T1000 (cell line): ENCODE measurements at regions not wholly inside any gene's neighbourhood (a gene's known extent, or its start where the extent isn't known, plus 50 kb on each side); places are given as distances from the start of the nearest gene placed in this dataset.

Experiments
- DNase-seq: peaks from one replicate; lab custom pipeline; 2025; ENCODE audit warnings: mixed read lengths; lab: John Stamatoyannopoulos, UW

DNA sequence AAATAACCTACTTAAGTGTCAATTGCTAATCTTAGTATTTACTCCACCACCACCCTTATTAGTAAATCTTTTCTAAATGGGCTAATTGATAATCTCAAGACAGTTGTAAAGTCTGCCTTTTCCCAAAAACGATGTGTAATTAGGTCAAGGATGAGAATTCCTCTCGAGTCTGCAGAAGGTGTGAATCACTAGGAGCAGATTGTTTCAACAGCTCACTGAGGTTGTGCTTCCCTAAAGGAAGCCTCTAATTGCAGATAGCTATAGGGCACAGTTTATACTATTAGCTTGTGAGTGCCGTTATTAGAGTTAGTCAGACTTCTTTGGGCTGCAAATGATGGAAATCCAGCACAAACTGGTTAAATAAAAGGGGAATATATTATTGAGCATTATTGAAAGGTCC, 84.9 kb downstream of the C11orf91 start:
- no peak for DNase-seq

DNA sequence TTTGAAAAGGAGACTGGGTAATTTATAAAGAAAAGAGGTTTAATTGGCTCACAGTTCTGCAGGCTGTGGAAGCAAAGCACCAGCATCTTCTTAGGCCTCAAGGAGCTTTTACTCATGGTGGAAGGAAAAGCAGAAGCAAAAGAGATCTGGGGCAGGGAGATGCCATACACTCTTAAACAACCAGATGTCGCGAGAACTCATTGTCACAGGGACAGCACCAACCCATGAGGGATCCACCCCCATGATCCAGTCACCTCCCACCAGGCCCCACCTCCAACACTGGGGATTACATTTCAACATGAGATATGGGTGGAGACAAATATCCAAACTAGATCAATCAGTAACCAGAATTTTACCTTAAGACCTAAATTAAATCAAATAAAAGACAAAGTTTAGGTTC, 87.2 kb downstream of the C11orf91 start:
- DNase-seq, result no peak

DNA sequence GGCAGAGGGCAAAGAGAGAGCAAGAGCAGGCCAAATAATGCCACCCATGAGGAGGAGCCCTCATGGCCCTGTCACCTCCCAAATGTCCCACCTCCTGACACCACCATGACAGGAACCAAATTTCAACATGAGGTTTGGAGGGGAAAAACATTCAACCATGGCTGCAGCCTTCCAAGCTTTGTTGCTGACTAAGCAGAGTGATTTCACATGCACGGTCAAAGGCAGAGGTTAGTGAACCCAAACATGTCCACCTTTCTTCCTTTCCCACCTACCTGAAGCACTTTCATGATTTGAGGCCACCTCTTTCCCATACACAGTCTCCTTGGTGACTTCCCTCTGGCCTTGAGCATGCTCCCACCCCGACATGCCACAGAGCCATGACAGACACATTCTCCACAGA, 89.7 kb downstream of the C11orf91 start:
- DNase-seq, result no peak

DNA sequence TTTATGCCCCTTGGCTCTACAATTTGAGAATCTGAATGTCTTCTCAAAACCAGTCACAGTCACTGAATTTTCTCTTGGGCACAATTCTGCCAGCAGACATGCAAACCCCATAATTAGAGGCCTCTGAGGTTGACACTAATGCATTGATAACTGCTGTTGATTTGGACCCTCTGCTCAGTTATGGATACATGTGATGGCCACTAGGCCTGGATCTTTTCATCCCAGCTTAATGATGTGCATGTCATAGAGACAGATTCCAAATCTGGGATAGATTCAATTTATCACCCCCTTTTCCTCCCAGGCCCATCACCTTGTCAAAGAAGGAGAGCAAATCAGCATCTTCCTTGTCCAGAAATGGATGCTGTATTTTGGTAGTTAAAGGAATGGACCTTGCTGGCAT, 92.2 kb downstream of the C11orf91 start:
- DNase-seq, result no peak

DNA sequence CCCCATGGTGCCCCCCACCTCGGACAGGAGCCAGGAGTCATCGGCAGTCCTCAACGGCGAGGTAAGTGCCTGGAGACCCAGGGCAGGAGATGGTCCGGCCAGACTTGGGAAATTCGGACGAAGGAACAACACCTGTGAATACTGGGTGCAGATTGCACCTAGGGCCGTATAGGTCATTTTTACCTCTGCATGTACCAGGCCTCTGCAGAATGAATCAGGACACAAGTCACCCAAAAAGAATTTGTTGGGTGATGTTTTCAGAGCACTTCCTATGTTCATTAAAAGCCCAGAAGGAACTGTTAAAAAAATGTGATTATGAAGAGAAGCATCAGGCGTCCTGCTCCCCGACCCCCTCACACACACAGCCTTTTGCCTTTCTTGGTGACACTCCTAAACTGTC, 93.9 kb downstream of the C11orf91 start:
- DNase-seq, result no peak

DNA sequence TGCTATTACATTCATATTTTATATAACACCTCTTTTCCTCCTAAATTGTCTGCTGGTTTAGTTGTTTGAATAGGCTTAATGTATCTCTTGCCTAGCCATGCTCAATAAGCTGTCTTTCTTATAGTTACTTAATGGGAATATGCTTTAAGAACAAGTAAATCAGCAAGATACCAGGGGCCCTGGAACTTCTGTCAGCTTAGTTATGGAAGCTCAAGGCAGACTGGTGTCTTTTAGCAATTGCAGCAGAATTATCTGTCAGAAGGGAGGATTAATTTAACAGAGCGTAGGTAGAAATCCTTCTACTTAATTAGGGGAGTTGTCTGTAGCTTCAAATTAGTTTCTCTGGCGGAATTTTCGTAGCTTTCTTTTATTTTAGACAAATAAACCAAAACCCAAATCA, 94.9 kb downstream of the C11orf91 start:
- no peak for DNase-seq

DNA sequence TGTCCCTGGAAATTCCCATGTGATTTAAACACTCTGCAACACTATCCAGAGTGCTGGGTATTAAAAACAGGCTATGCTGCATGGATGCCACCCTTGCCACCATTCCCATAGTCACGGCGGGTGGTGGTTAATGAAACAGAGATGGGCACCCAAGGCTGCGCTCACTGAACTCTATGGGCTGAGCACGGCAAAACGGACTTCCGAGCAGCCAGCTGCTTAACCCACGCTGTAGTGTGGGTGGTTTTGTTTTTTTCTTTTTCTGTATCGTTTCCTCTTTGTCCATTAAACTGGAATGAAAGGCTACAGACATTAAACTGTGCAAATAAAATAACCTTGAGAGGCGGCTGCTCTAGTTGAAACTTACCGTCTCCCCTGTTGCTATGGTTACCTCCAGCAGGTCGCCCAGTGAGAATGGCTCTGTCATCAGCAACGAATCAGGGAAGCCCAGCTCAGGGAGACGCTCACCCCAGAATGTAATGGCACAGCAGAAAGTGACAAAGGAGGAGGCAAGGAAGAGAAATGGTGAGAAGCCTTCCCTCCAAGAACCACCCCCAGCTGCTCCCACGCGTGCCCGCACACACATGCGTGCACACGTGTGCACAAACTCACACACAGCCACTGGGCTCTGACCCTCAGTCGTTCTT, 102.1 kb downstream of the C11orf91 start:
- no peak for DNase-seq

DNA sequence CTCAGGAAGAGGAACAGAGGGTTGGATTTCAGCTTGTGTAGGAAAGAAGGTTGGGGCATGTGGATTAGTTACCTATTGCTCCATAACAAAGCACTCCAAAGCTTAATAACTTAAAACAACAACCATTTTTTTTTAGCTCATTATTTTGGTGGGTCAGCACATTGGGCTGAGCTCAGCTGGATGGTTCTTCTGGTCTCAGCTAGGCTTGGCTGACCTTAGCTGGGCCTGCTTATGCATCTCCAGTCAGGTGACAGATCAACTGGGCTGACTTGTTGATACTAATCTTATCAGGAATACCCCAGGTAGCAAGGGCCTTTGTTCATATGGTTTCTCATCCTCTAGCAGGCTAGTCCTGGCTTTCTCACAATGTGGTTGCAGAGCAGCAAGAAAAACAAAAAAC, 106.4 kb downstream of the C11orf91 start:
- no peak for DNase-seq

DNA sequence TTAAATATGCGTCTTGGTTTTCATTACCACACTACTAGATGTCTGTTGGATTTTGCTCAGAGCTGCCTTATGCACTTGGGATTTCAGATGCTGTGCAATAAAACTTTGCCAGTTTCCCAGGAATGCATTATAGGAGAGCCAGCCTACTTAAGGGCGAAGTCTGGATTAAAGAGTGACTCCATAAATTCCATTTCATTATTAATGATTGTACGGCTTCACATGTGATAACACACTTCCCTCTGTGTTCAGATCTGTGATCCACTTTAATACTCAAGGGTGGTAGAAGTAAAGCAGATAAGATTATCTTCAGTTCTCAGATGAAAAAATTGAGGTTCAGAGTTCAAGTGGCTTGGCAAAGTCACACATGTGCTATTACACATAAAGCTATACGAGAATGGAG, 110.2 kb downstream of the C11orf91 start:
- no peak for DNase-seq

DNA sequence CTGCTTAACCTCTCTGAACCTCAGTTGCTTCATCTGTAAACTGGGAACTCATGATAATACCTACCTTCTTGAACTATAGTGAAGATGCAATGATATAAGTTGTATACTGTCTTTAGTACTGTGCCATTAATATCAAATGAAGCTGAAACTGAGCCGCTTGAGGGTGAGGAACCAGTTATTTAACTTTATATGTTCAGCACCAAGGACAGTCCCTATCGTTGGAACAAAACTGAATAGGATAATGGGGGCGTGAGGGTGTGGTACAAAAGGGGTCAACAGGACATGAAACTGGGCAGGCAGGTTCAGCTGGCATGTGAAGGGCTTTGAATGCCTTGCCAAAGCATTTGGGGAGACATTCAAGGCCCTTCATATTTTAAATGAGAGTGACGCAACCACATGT, 112.6 kb downstream of the C11orf91 start:
- DNase-seq, result no peak

DNA sequence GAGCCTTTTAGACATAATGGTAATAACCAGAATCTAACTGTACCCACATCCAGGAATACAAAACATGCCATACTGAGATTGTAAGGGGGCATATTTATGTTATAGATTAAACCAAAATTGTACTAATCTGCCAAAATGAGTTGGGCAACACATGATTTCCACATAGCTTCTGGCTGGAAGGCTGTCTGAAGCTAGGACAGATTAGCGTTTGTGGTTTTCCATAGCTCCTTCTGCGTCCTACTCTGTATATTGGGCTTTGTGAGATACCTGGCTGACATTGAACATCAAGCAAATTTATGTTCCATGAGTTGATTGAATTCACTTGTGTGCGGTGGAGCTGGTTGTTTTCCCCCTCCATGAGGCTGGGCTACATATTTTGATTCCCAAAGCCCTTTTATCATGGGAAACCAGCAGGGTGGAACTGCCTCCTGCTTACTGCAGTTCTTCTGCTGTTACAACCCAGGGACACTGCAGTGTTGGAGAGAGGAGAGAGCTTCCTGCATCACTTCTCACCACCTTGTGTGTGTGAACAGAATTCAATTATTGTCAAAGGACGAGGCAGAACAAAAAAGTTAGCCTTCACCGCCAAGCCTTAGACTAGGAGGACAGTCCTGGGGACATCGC, 114.9 kb downstream of the C11orf91 start:
- DNase-seq, result no peak

DNA sequence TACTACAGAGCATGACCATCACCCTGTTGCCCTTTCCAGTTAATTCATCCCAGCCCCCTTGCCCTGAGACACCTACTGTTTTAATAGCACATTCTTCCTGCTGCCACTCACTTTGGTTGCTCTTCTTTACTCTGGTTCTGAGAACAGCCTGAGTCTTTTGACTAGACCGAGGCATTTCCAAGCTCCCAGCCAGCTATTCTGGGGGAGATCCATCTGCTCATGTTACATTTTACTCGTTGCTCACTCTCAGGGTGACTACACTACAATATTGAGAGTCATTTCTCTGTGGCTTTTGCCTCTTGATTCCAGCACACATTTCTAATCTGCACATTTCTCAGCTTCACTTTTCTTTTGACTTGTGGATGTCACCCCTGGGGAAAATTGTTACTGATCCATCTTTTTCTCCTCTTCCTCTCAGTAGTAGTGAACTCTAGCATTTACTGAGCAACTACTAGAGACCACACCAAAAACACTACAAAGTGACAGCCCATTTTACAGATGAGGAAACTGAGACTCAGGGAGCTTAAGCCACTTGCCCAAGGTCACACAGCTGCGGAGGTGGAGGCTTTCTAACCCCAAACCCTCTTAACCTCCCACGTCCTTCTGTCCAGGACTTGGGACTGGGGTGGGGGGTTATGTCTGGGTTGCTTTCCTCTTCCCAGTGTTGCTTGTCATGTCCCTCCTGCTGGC, 117.8 kb downstream of the C11orf91 start:
- DNase-seq, result no peak

DNA sequence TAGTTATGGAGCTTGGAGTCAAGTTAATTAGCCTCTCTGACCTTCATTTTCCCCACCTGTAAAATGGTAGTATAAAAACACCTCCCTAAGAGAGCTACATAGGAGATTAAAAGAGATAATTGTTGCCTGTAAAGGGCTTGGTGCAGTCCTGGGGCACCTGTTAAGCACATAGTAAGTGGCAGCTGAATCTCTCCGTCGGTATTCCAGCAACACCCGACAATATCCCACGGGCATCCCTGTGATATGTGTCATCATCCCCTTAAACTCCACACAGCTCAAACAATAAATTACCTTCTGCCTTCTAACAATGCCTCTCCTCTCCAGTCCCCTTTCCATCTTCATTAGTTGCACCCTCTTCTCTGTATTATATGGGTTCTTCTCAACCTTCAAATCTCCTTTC, 121.5 kb downstream of the C11orf91 start:
- DNase-seq, result no peak

DNA sequence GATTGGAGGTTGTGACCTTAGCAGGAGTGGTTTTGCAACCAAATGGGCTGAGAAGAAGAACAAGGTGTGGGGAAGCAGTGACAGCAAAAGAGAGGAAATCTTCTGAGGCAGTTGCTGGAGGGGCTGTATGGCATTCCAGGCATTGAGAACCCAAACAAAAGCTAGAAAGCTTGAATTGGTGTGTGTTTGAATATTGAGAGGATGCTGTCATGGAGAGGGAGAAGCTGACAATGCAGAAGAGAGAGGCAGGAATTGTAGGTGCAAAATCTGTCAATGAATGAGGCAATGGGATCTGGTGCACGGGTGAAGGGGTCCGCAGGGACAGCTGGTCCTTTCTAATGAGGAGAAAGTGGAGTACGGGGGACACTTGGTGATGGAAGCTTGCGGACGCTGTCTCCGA, 123.4 kb downstream of the C11orf91 start:
- no peak for DNase-seq

DNA sequence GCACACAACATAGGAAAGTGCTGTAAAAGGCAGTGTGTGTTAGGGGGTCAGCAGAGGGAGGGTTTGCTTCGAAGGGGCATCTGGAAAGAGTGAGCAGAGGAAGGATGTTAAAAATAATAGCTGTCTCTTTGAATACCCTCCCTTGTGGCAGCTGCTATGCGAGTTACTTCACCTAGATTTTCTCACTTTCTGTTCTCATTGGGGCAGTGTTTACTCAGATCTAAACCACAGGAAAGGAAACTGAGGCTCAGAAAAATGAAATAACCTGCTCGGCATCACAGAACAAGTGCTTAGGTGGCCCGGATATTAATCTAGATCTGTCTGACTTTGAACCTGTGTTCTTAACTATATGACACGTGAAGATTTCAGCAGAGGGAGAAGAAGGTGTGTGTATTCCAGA, 125.3 kb downstream of the C11orf91 start:
- DNase-seq, result no peak

DNA sequence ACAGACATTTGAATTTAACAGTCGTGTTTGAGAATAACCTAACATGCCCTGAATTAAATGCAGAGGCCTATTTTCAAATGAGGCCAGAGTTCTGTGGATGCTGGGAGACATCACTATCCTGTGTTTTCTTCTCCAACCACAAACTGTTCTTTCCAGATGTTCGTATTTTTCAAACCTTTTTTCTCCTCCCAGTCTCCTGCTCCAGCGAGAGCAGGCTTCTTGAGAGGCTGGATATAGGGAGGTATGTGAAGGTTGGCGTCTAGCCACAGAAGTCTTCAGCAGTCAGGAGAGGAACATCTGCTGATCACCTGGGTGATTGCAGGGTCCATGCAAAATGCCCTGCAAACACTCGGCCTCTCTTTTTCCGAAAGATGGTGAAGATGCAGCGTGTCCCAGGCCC, 126.3 kb downstream of the C11orf91 start:
- DNase-seq, result no peak

DNA sequence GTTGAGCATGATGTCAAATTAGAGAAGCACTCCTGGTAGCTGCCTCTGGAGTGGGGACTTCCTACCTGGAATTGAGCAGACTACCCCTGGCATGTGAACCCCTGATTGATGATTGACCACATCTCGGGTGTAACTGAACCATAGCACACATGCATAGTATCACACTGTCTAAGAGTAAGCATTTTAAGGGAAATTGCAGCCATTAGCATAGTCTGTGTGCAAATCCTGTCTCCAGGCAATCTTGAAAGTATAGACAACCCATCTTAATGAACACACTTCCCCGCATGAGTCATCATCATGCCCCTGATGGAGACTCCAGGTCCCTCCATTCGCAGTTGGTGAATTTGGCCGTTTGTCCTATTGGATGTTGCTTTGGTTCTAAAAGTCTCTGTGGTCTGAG, 131.3 kb downstream of the C11orf91 start:
- no peak for DNase-seq

DNA sequence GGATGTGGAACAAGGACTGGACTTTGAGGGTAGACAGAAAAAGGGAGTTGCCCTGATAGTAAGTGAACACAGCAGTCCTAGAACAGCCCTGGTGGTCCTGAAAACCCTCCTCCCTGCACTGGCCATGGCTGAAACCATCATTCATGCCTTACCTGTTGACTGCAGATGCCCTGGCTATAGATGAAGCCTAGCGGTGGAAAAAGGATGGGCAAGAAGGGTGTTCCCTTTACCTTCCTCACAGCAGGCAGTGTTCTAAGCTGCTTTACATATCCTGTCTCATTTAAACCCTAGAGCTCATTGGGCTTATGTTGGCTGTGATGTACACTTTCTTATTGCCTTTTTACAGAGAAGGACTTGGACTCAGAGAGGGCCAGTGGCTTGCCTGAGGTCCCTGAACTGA, 133.6 kb downstream of the C11orf91 start:
- DNase-seq, result no peak

DNA sequence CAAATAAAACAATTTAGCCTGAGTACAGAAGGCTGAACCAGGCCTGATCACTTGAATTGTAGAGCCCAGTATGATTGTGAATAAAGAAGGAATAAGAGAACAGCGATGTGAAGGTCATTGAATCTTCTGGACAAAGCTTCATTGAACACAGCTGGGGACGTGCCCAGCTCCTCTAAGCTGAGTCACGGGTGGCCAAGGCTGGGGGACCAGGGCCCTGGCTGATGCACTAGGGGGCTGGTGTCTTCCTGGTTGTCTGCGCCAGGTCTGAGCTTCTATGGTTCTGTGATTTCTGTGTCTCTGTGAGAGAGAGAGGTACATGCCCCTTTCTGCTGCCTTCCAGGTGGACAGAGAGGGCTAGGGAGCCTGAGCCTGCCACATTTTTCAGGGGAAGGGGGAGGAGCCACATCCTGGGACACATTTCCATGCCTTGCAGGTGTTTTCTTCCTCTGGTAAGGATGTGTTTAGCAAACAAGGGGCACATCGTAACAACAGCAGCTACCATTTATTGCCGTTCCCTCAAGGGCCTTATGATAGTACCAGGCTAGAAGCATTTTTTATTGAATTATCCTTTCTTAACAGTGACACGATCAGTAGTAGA, 135.7 kb downstream of the C11orf91 start:
- no peak for DNase-seq

DNA sequence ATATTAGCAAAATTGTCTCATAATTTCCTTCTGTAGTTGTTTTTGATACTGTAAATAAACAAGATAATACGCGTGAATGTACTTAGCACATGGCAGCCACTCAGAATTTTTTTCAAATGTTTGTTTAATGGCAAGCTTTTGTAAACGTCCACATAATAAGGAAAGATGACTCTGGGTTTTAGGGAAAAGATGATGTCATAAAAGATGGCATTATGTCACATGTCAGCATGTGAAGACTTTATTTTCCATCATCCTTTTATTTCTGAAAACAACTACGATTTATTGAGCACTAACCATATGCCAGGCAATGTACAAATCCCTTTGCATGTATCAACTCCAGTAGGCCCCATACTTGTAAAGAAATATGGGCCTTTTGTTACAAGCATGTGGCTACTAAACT, 139.9 kb downstream of the C11orf91 start:
- DNase-seq, result no peak

DNA sequence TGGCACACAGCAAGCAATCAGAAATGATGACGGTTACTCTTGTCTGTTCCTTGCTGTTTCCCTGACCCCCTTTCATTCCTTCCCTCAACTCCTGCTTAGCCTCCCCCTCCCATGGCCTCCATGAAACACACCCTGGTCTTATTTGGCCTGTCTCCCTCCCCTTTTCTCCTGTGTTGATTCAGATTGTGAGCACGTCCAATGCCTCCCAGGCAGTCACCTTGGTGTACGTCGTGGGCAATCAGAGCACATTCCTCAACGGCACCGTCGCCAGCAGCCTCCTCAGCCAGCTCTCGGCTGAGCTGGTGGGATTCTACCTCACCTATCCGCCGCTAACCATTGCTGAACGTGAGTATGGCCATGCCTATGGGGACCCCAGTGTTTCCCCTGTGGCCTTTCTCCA, 141.1 kb downstream of the C11orf91 start:
- DNase-seq, result no peak

DNA sequence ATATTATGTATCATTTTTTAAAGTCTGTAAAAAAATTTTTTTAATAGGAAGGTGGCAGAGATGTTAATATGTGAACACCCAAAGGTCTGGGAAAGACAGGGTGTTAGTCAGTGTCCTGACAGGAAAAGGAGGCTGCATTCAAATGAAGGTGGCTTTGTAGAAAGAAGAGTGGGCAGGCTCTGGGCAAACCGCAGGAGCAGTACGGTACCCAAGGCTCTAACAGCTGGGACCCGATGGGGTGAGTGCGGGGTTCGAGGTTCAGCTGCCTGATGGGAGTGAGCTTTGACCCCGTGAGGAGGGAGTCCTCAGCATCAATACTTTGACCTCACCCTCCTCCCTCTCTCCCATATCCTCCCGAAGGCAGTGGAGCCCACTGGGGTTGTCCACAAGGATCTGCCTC, 142.5 kb downstream of the C11orf91 start:
- no peak for DNase-seq

DNA sequence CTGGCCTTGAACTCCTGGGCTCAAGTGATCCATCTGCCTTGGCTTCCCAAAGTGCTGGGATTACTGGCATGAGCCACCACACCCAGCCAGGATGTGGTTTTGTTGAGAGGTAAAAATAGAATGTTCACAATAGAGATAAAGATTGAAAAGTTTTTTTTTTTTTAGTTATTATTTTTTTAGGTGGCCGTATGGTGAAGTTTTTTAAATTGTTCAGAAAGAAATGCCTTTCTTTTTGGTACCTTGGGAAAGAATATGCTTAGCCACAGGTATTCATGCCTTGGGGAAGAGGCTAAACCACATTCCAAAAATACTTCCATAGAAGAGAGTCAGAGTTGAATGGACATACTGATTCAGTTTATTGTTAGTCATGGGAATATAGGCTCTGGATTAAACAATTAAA, 143.4 kb downstream of the C11orf91 start:
- no peak for DNase-seq
